HG03565 (cell line): ENCODE measurements at regions not wholly inside any gene's neighbourhood (a gene's known extent, or its start where the extent isn't known, plus 50 kb on each side); places are given as distances from the start of the nearest gene placed in this dataset.
"Not testable (repeated sequence)": the region's sequence is repeated elsewhere in the genome, so short reads cannot be mapped to it uniquely, and the experiment has no call there.

Experiments
- ATAC-seq: cut with Tn5 transposase; IDR thresholded peaks from one replicate; pipeline ENCODE4 v1.9.1; 2021; ENCODE audit warnings: mild to moderate bottlenecking, moderate library complexity; ENCODE audit not compliant: unreplicated experiment

DNA sequence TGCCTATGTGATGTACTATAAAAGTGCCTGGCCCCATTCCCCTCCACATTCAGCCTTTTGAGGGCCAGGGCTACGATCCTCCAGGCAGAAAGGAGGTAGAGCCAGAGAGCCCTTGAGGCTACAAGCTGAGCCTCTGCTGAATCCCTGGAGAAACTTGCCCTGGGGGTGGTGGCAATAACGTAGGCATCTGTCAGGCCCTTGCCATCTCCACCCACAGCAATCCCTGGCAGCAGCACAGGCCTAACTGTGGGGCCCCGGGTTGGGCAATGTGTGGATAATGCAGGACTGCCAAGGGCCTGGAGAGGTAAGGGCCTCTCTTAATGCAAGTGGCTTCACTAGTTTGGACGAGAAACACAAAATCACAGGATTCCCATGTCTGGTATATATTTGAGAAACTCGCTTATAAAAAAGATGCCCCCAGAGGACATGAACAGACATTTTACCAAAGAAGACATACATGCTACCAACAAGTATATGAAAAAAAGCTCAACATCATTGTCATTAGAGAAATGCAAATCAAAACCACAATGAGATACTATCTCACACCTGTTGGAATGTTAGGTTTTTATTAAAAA lies 99.0 kb downstream of the QRSL1 start:
- ATAC-seq = no peak

- no peak for ATAC-seq
Observed at GRCh38 chr6:106727480-106728149, 98.2 kb downstream of the QRSL1 start.

GRCh38 chr6:106724848-106725247 lies 95.5 kb downstream of the QRSL1 start:
- ATAC-seq = no peak

DNA sequence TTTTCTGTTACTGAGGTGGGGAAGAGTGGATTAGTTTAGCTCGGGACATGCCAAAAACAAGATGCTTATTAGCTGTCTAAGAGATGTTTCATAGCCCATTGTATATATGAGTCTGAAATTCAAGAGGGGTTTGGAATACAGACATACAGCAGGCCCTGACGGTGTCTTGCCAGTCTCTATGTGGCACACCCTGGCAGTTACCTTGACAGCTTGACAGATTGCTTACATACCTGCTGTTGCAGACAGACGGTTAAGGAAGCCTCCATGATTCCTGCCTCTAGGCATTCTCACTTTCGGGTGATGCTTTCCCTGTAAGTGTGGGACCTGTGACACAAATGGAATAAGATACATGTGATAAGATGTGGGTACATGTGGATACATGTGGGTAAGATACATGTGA lies 95.0 kb downstream of the QRSL1 start:
- no peak for ATAC-seq

GRCh38 chr6:106723419-106723818 lies 94.0 kb downstream of the QRSL1 start:
- not testable (repeated sequence) for ATAC-seq

GRCh38 chr6:106721189-106721588 lies 91.8 kb downstream of the QRSL1 start:
- ATAC-seq = not testable (repeated sequence)
